GM19455 (cell line): ENCODE measurements at regions not wholly inside any gene's neighbourhood (a gene's known extent, or its start where the extent isn't known, plus 50 kb on each side); places are given as distances from the start of the nearest gene placed in this dataset.
"Not testable (repeated sequence)": the region's sequence is repeated elsewhere in the genome, so short reads cannot be mapped to it uniquely, and the experiment has no call there.

Experiments
- ATAC-seq: cut with Tn5 transposase; IDR thresholded peaks from one replicate; pipeline ENCODE4 v1.9.1; 2021; ENCODE audit not compliant: unreplicated experiment

- no peak for ATAC-seq
These were observed 1668.7 kb downstream of the SUCLG1 start for GRCh38 chr2:82790206-82791021.

- no peak for ATAC-seq
These were observed 1669.3 kb downstream of the SUCLG1 start for GRCh38 chr2:82789851-82790205.

GRCh38 chr2:82781176-82781915 is 1677.7 kb downstream of the SUCLG1 start:
- ATAC-seq = no peak

- ATAC-seq = no peak
These were observed 1679.0 kb downstream of the SUCLG1 start for GRCh38 chr2:82780050-82780449.

- no peak for ATAC-seq
These were observed 1706.7 kb downstream of the SUCLG1 start for GRCh38 chr2:82752396-82752795.

- ATAC-seq = no peak
These were observed 1710.4 kb downstream of the SUCLG1 start for GRCh38 chr2:82748653-82749052.

- ATAC-seq = no peak
These were observed 1718.6 kb downstream of the SUCLG1 start for GRCh38 chr2:82740527-82740926.

- not testable (repeated sequence) for ATAC-seq
These were observed 1721.1 kb downstream of the SUCLG1 start for GRCh38 chr2:82737965-82738364.

- no peak for ATAC-seq
These were observed 1723.7 kb downstream of the SUCLG1 start for GRCh38 chr2:82735336-82735735.

- no peak for ATAC-seq
These were observed 1727.3 kb downstream of the SUCLG1 start for GRCh38 chr2:82731824-82732223.

GRCh38 chr2:82730811-82731210 is 1728.3 kb downstream of the SUCLG1 start:
- no peak for ATAC-seq

- ATAC-seq = no peak
These were observed 1731.0 kb downstream of the SUCLG1 start for GRCh38 chr2:82728090-82728489.

- no peak for ATAC-seq
These were observed 1750.4 kb downstream of the SUCLG1 start for GRCh38 chr2:82708681-82709080.

GRCh38 chr2:82697231-82697630 is 1761.8 kb downstream of the SUCLG1 start:
- no peak for ATAC-seq

GRCh38 chr2:82694431-82694830 is 1764.6 kb downstream of the SUCLG1 start:
- ATAC-seq = no peak

GRCh38 chr2:82690757-82691411 is 1768.2 kb downstream of the SUCLG1 start:
- ATAC-seq = no peak

GRCh38 chr2:82675186-82675585 is 1783.9 kb downstream of the SUCLG1 start:
- no peak for ATAC-seq

GRCh38 chr2:82674652-82675051 is 1784.4 kb downstream of the SUCLG1 start:
- no peak for ATAC-seq

- no peak for ATAC-seq
These were observed 1791.6 kb downstream of the SUCLG1 start for GRCh38 chr2:82667491-82667890.

GRCh38 chr2:82665691-82666090 is 1793.4 kb downstream of the SUCLG1 start:
- no peak for ATAC-seq

- no peak for ATAC-seq
These were observed 1802.0 kb downstream of the SUCLG1 start for GRCh38 chr2:82657106-82657505.

GRCh38 chr2:82656420-82656819 is 1802.7 kb downstream of the SUCLG1 start:
- no peak for ATAC-seq
